H1 (cell line): ENCODE measurements at regions not wholly inside any gene's neighbourhood (a gene's known extent, or its start where the extent isn't known, plus 50 kb on each side); places are given as distances from the start of the nearest gene placed in this dataset.

Experiments
- CTCF ChIP-seq, 3 experiments: IDR thresholded peaks; 1 replicate in 2 of 3; 2 replicates in 1 of 3; pipeline versions ENCODE4 v1.5.1 to v1.6.1; 2011; ENCODE audit warnings: low read length in 3 of 3, mild to moderate bottlenecking in 3 of 3, inconsistent platforms in 2 of 3, low read depth in 1 of 3, moderate library complexity in 1 of 3; ENCODE audit not compliant: insufficient read depth in 1 of 3; ENCODE audit errors: control extremely low read depth in 1 of 3
- EZH2 ChIP-seq: fragments of 200-600 bp; sonication (generic); IDR thresholded peaks from 2 replicates; pipeline ENCODE4 v1.7.1; 2012; ENCODE audit warnings: low read depth, mild to moderate bottlenecking, moderate library complexity, low read length, inconsistent platforms; ENCODE audit not compliant: severe bottlenecking
- JUND ChIP-seq: IDR thresholded peaks from 2 replicates; pipeline ENCODE4 v1.6.1; 2011; ENCODE audit warnings: mild to moderate bottlenecking, improper control_type of control experiment, low read length
- KDM1A ChIP-seq: fragments of 200-600, 300-600 bp; sonication (generic); IDR thresholded peaks from 2 replicates; pipeline ENCODE4 v1.7.1; 2016; ENCODE audit warnings: mild to moderate bottlenecking, low read length, borderline replicate concordance
- POU5F1 ChIP-seq: IDR thresholded peaks from 2 replicates; pipeline ENCODE4 v1.6.1; 2011; ENCODE audit warnings: low read depth, mild to moderate bottlenecking, low read length, moderate library complexity
- SRF ChIP-seq: IDR thresholded peaks from 2 replicates; pipeline ENCODE4 v1.6.1; 2011; ENCODE audit warnings: mild to moderate bottlenecking, low read depth, low read length, moderate library complexity

GRCh38 chr9:97790542-97790941 lies 62.5 kb upstream of the FOXE1 start:
- TF ChIP-seq EZH2 (no peak), CTCF (IDR thresholded peaks at IDR 0.05; ENCODE audit: control extremely low read depth in 1 of 3, insufficient read depth in 1 of 3, low read depth in 1 of 3, low read length in 3 of 3) (no peak), KDM1A (no peak), JUND (no peak), POU5F1 (no peak), SRF (no peak)
